ENCODE measurements at regions not wholly inside any gene's neighbourhood (a gene's known extent, or its start where the extent isn't known, plus 50 kb on each side); places are given as distances from the start of the nearest gene placed in this dataset.

- no peaks in the 10 kb centered on the region for H3K23me2 ChIP-seq (ENCODE audit: low read depth, low read length)
- H3K9ac ChIP-seq (replicated peaks in 1 of 4; ENCODE audit: extremely low read depth in 1 of 4, low read depth in 3 of 4, low read length in 3 of 4), result no peak overlapping the region
- CTCF ChIA-PET (ENCODE audit: partially characterized antibody), result interaction anchor here (0.6 kb wide), 2 partner anchors 101 to 582 kb away, joined by 3 read pairs; no protein-coding TSS in a partner anchor
- H3K27ac ChIP-seq (ENCODE audit: low read depth, low read length), result no peak overlapping the region
- H2BK5ac ChIP-seq (ENCODE audit: low read depth, low read length), result no peak overlapping the region
- H4K5ac ChIP-seq (ENCODE audit: insufficient read length, low read depth, low read length), result no peak overlapping the region
- H2BK15ac ChIP-seq (ENCODE audit: low read length), result no peak overlapping the region
- 93% methylated on average over 4 of the region's 4 CpGs; no CpG with 5 or more reads in 1 of the 2 experiments for WGBS, 2 experiments (ENCODE audit: extremely low coverage in 1 of 2, insufficient coverage in 1 of 2, insufficient read length in 1 of 2, insufficient replicate concordance in 2 of 2, low coverage in 1 of 2, low lambda C conversion rate in 2 of 2, missing lambda C conversion rate in 1 of 2)
- no peak overlapping the region for H3K18ac ChIP-seq (ENCODE audit: extremely low read depth, low read length)
- POLR2A ChIA-PET (ENCODE audit: partially characterized antibody), result no interaction called here
- H3K36me3 ChIP-seq (ENCODE audit: control insufficient read depth in 2 of 4, insufficient read depth in 4 of 4, low read length in 3 of 4), result no peaks in the 10 kb centered on the region
- H4K91ac ChIP-seq (replicated peaks; ENCODE audit: insufficient read length, low read length), result no peak overlapping the region
- no peak overlapping the region for H4K8ac ChIP-seq (ENCODE audit: extremely low read depth, insufficient read depth, low read length)
- H3K79me1 ChIP-seq (ENCODE audit: low read depth, low read length), result no peaks in the 10 kb centered on the region
- no peak overlapping the region for H3K4ac ChIP-seq (replicated peaks; ENCODE audit: insufficient read length, low read depth, low read length)
- no peak overlapping the region for H3K23ac ChIP-seq (ENCODE audit: insufficient read length)
- no peak overlapping the region for H2BK20ac ChIP-seq (ENCODE audit: low read length)
- no peak overlapping the region for H2BK120ac ChIP-seq (replicated peaks; ENCODE audit: low read depth, low read length)
- DNase-seq (ENCODE audit: low read depth in 1 of 2, low spot score in 2 of 2), result no peak
- H3K56ac ChIP-seq (replicated peaks; ENCODE audit: insufficient read length, low read depth, low read length), result no peak overlapping the region
- no peak overlapping the region for H2AK5ac ChIP-seq (ENCODE audit: low read depth, low read length)
- no peaks in the 10 kb centered on the region for H3K79me2 ChIP-seq (ENCODE audit: control insufficient read depth in 1 of 2, insufficient read depth in 2 of 2, low read length in 2 of 2)
- H3K27me3 ChIP-seq (replicated peaks in 1 of 4; ENCODE audit: control insufficient read depth in 3 of 4, extremely low read depth in 1 of 4, insufficient read depth in 3 of 4, low read length in 3 of 4), result no peaks in the 10 kb centered on the region
- H3K4me2 ChIP-seq (ENCODE audit: insufficient read depth in 1 of 2, low read depth in 2 of 2, low read length in 2 of 2), result no peak overlapping the region
- no peak overlapping the region for H3K4me3 ChIP-seq (ENCODE audit: extremely low read depth in 1 of 4, insufficient read depth in 2 of 4, low read depth in 3 of 4, low read length in 4 of 4)
- no peaks in the 10 kb centered on the region for H3K4me1 ChIP-seq (replicated peaks in 1 of 4; ENCODE audit: control insufficient read depth in 3 of 4, insufficient read depth in 4 of 4, low read length in 3 of 4)
- no peak overlapping the region for H3K14ac ChIP-seq (ENCODE audit: insufficient read length)
- H2BK12ac ChIP-seq (ENCODE audit: low read depth, low read length), result no peak overlapping the region
- H2AFZ ChIP-seq (ENCODE audit: low read length), result no peak overlapping the region
- H3K9me3 ChIP-seq (ENCODE audit: insufficient read depth in 2 of 2, low read depth in 1 of 2, low read length in 1 of 2), result no peaks in the 10 kb centered on the region
- H4K20me1 ChIP-seq (replicated peaks in 1 of 2; ENCODE audit: control insufficient read depth in 1 of 2, insufficient read depth in 2 of 2, low read length in 2 of 2), result no peaks in the 10 kb centered on the region
- FAIRE-seq, result no peak
- TF ChIP-seq ATF2 (IDR thresholded peaks at IDR 0.05; ENCODE audit: low read length) (no peak), FOSL1 (IDR thresholded peaks at IDR 0.05; ENCODE audit: insufficient read depth, low read depth, low read length) (no peak), SUZ12 (IDR thresholded peaks at IDR 0.05; ENCODE audit: low read length) (no peak), ASH2L (IDR thresholded peaks at IDR 0.05; ENCODE audit: low read length) (no peak), TEAD4 (IDR thresholded peaks at IDR 0.05; ENCODE audit: low read depth, low read length) (no peak), NRF1 (IDR thresholded peaks at IDR 0.05; ENCODE audit: low read depth, low read length) (no peak), RXRA (IDR thresholded peaks at IDR 0.05; ENCODE audit: insufficient read depth, low read depth, low read length) (no peak), TBP (IDR thresholded peaks at IDR 0.05; ENCODE audit: low read depth, low read length) (no peak), TAF7 (optimal IDR thresholded peaks at IDR 0.05; ENCODE audit: borderline replicate concordance, low read depth, low read length) (no peak), CTCF (IDR thresholded peaks at IDR 0.05; ENCODE audit: control extremely low read depth in 1 of 3, insufficient read depth in 1 of 3, low read depth in 1 of 3, low read length in 3 of 3) (no peak), GTF2F1 (IDR thresholded peaks at IDR 0.05; ENCODE audit: borderline replicate concordance, low read depth, low read length) (no peak)
These were observed 101.5 kb downstream of the TAF11L14 start for GRCh38 chr5:17735761-17736160.

Measured in H1 (cell line).